Activated CD8-positive, alpha-beta memory T cell treated with anti-CD3 and anti-CD28 coated beads, Interleukin-2, amount 50 U/mL, for 24 hours (primary cell): ENCODE measurements at regions not wholly inside any gene's neighbourhood (a gene's known extent, or its start where the extent isn't known, plus 50 kb on each side); places are given as distances from the start of the nearest gene placed in this dataset.

Experiments used
- DNase-seq: peaks from one replicate; pipeline ENCODE4 v3.0.0-alpha.2; 2020; ENCODE audit errors: extremely low read depth

GRCh38 chr9:99436616-99437015 is 214.5 kb downstream of the SEC61B start:
- no peak for DNase-seq

- DNase-seq, result no peak
Measured at GRCh38 chr9:99437145-99437544, 215.1 kb downstream of the SEC61B start.

DNA sequence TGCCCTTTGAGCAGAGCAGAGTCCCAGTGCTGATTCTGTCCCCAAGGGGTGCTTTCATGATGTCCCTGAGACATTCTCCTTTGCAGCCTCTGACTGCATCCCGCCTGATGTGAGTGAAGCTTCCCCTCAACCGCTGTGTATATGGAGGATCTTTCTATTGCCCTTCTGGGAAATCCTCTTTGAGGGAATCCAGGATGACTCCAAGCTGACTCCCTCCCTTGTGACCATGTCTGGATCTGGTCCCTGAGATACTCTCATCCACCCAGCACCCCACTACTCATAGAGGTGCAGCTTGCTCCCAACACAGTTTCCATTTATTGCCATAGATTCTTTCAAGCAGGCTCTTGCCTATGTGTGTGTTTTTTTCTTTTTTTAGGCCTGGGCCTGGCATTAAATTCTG is 216.5 kb downstream of the SEC61B start:
- no peak for DNase-seq

GRCh38 chr9:99441829-99442228 is 219.7 kb downstream of the SEC61B start:
- no peak for DNase-seq

DNA sequence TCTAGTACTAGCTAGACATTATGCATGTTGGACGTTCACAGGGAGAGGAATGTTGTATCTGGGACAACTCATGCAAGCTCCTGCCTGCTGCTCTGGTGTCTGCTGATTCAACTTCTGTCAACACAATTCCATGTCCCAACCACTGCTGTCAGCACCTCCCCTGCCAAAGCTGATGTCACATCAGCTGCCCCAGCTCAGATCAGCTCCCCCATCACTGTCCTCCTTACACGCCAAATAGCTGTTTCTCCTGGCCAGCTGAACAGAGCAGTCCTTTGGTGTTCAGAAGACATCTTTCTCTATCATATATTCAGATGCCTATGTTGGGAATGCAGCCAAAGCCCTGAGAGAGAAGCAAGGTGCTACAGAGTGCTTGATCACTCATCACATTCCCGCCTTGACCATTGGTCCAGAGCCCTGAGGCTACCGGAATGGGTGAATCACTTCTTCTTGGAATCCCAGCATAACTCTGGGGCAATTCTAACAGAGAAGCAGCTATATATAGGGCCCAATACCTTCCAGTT is 223.3 kb downstream of the SEC61B start:
- DNase-seq, result no peak

GRCh38 chr9:99445920-99446319 is 223.8 kb downstream of the SEC61B start:
- no peak for DNase-seq

GRCh38 chr9:99447951-99448350 is 225.9 kb downstream of the SEC61B start:
- DNase-seq, result no peak

GRCh38 chr9:99449726-99450125 is 227.6 kb downstream of the SEC61B start:
- DNase-seq, result no peak

GRCh38 chr9:99451112-99451606 is 229.1 kb downstream of the SEC61B start:
- no peak for DNase-seq

GRCh38 chr9:99457406-99457805 is 235.3 kb downstream of the SEC61B start:
- no peak for DNase-seq

GRCh38 chr9:99457981-99458380 is 235.9 kb downstream of the SEC61B start:
- no peak for DNase-seq

- DNase-seq, result no peak
Measured at GRCh38 chr9:99459919-99460318, 237.8 kb downstream of the SEC61B start.

DNA sequence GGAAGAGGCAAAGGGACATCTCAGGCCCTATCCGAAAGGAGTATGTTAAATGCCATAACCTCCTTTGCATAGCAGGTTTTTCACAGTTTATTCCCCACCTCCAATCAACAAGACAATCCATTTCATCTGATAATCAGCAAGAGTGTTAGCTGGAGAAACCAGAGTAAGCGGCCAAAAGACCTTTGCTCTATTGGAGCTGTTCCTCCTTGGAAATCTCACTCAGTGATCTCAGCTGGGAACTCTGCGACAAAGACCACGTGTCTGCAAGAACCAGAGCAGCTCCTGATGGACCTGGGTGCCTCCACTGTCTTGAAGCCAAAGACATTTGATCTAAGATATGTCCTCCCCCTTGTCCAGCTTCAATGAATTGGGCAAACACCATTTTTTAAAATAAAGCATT is 241.0 kb downstream of the SEC61B start:
- no peak for DNase-seq

GRCh38 chr9:99464568-99464967 is 242.5 kb downstream of the SEC61B start:
- DNase-seq, result no peak

DNA sequence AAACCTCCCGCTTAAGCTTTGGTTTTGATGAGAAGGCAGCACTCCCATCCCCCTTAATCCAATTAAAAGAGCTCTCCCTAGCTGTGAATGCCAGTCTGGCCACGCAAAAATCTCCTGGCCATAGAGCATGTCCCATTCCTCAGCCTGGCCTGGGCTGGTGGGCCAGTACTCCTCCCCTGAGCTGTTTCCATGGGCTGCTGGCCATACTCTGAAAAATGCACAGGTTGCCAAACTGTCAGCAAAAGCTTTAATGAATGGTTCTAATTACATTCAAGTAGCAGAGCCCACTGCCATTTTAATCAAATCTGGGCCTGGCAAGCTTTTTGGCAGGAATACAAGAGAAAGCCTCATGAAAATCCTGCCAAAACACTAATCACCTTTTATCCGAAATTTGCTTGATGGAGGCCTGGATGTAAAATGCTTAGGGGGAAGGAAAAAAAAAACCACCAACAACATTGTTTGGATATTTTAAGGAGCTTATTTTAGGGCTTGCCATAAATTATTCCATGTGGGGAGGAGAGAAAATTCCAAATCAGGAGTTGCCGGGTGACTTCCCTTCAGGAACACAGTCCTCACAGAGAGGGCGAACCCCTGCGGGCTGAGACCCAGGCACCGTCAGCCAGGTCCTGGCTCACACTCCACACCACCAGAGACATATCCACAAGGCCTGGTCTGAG is 243.3 kb downstream of the SEC61B start:
- DNase-seq, result no peak

GRCh38 chr9:99466104-99466503 is 244.0 kb downstream of the SEC61B start:
- DNase-seq, result no peak

DNA sequence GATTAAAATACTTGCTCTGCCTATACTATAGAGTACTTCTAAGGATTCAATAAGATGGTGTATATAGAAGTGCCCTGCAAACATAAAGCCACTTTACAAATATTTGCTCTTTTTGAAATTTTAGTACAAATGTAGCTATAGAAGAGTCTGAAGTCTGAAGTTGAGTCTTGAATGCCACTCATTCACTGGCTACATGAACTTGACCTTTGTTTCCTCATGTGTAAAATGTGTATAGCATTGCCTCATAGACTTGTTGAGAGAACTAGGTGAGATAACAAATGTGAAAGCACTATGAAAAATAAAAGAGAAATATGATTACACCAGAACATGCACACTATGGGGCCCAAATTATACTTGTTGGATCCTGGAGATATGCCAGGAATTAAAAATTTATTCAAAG is 244.7 kb downstream of the SEC61B start:
- DNase-seq, result no peak

GRCh38 chr9:99471033-99471432 is 249.0 kb downstream of the SEC61B start:
- no peak for DNase-seq

GRCh38 chr9:99472240-99472915 is 250.3 kb downstream of the SEC61B start:
- no peak for DNase-seq

DNA sequence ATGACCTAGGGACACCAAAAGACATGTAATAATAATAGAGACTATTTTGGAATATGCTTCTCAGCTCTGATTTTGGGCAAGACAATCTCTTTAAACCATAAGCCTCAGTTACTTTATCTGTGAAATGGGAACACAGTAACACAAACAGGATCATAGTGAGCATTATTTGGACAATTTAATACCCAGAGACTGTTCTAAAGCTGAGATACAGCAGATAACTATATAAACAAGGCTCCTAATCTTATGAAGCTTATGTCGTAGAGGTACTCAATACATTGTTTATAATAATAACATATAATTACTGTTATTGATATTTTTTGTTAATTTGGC is 250.8 kb downstream of the SEC61B start:
- DNase-seq, result no peak

DNA sequence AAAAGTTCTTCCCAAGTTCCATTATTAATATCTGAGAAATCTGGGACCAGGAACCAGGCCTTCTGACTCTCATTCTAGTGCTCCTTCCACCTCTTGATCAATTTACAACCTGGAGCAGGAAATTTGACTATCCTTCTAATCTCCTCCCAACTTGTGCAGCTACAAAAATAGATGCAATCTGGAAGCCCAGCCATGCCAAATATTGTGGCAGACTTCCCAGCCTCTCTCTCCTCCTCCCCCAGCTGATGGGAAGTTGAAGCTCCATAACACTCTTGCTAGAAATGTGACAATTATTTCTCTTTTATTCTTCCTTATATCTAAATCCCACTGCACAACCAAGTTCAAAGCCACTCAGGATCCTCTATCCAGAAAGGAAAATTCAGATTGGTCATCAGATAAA is 252.1 kb downstream of the SEC61B start:
- DNase-seq, result no peak

- DNase-seq, result no peak
Measured at GRCh38 chr9:99475401-99476065, 253.5 kb downstream of the SEC61B start.

GRCh38 chr9:99478469-99479027 is 256.5 kb downstream of the SEC61B start:
- DNase-seq, result no peak
